ENCODE measurements at regions not wholly inside any gene's neighbourhood (a gene's known extent, or its start where the extent isn't known, plus 50 kb on each side); places are given as distances from the start of the nearest gene placed in this dataset.

DNA sequence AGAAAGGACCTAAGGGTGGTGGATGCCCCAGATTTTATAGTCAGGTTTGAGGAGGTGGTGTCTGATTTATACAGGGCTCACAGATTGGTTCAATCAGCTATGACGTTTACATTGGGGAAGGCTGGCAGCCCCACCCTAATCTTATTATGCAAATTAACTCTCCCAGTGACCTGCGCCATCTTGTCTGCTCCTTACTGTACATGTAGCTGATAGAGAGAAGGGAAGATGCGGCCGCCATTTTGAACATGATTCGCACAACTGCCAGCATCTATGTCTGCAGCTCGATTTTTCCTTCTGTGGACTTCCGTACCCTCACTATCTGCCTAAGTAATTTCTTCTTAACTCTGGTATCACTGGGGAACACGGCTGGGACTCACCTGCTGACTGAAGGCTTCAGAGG lies 619.0 kb upstream of the DPP6 start:
- TF ChIP-seq, protein P1, sequence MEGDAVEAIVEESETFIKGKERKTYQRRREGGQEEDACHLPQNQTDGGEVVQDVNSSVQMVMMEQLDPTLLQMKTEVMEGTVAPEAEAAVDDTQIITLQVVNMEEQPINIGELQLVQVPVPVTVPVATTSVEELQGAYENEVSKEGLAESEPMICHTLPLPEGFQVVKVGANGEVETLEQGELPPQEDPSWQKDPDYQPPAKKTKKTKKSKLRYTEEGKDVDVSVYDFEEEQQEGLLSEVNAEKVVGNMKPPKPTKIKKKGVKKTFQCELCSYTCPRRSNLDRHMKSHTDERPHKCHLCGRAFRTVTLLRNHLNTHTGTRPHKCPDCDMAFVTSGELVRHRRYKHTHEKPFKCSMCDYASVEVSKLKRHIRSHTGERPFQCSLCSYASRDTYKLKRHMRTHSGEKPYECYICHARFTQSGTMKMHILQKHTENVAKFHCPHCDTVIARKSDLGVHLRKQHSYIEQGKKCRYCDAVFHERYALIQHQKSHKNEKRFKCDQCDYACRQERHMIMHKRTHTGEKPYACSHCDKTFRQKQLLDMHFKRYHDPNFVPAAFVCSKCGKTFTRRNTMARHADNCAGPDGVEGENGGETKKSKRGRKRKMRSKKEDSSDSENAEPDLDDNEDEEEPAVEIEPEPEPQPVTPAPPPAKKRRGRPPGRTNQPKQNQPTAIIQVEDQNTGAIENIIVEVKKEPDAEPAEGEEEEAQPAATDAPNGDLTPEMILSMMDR (IDR thresholded peaks at IDR 0.05; ENCODE audit: low read depth, low read length) = no peak
- no peak for TF ChIP-seq EZH2phosphoT487 (IDR thresholded peaks at IDR 0.05; ENCODE audit: low read depth)
